Trophoblast cell (in vitro differentiated cells and primary cell): ENCODE measurements at regions not wholly inside any gene's neighbourhood (a gene's known extent, or its start where the extent isn't known, plus 50 kb on each side); places are given as distances from the start of the nearest gene placed in this dataset.
"Not testable (repeated sequence)": the region's sequence is repeated elsewhere in the genome, so short reads cannot be mapped to it uniquely, and the experiment has no call there.

Experiments
- DNase-seq, 2 donors: peaks; one replicate each; pipeline ENCODE4 v3.0.0-alpha.2; 2016
- H2AFZ ChIP-seq: 2 replicates; pipeline ENCODE4 v1.6.1; 2013; ENCODE audit warnings: low read length, moderate library complexity, mild to moderate bottlenecking; ENCODE audit not compliant: insufficient read depth, poor library complexity
- H2AK5ac ChIP-seq: 2 replicates; pipeline ENCODE4 v1.6.1; 2013; ENCODE audit warnings: mild to moderate bottlenecking, low read length
- H2BK120ac ChIP-seq: 2 replicates; pipeline ENCODE4 v1.6.1; 2013; ENCODE audit warnings: low read length, mild to moderate bottlenecking, moderate library complexity; ENCODE audit not compliant: insufficient read depth, poor library complexity
- H2BK12ac ChIP-seq: 2 replicates; pipeline ENCODE4 v1.6.1; 2013; ENCODE audit warnings: mild to moderate bottlenecking, low read length, moderate library complexity
- H2BK5ac ChIP-seq: 2 replicates; pipeline ENCODE4 v1.6.1; 2013; ENCODE audit warnings: low read length, low read depth, moderate library complexity, mild to moderate bottlenecking; ENCODE audit not compliant: poor library complexity
- H3K14ac ChIP-seq: 2 replicates; pipeline ENCODE4 v1.6.1; 2013; ENCODE audit warnings: mild to moderate bottlenecking, low read length
- H3K18ac ChIP-seq: 2 replicates; pipeline ENCODE4 v1.6.1; 2013; ENCODE audit warnings: mild to moderate bottlenecking, low read length
- H3K23ac ChIP-seq: 2 replicates; pipeline ENCODE4 v1.6.1; 2013; ENCODE audit warnings: low read length
- H3K27ac ChIP-seq: 2 replicates; pipeline ENCODE4 v1.5.1; 2013; ENCODE audit warnings: low read depth, mild to moderate bottlenecking, inconsistent platforms, low read length, moderate library complexity
- H3K27me3 ChIP-seq: 2 replicates; pipeline ENCODE4 v1.6.1; 2013; ENCODE audit warnings: inconsistent platforms, mild to moderate bottlenecking, low read length, moderate library complexity; ENCODE audit not compliant: insufficient read depth
- H3K36me3 ChIP-seq, 2 experiments: 1 replicate in 1 of 2; 2 replicates in 1 of 2; pipeline ENCODE4 v1.6.1; 2013; ENCODE audit warnings: low read length in 2 of 2, mild to moderate bottlenecking in 2 of 2, moderate library complexity in 1 of 2; ENCODE audit not compliant: insufficient read depth in 2 of 2, control insufficient read depth in 1 of 2
- H3K4ac ChIP-seq: 2 replicates; pipeline ENCODE4 v1.6.1; 2013; ENCODE audit warnings: low read depth, mild to moderate bottlenecking, low read length, moderate library complexity
- H3K4me1 ChIP-seq, 2 experiments: 1 replicate in 1 of 2; 2 replicates in 1 of 2; pipeline ENCODE4 v1.6.1; 2013; ENCODE audit warnings: low read length in 2 of 2, mild to moderate bottlenecking in 2 of 2, moderate library complexity in 1 of 2; ENCODE audit not compliant: insufficient read depth in 2 of 2, control insufficient read depth in 1 of 2
- H3K4me2 ChIP-seq: 2 replicates; pipeline ENCODE4 v1.6.1; 2013; ENCODE audit warnings: inconsistent platforms, mild to moderate bottlenecking, low read length, moderate library complexity
- H3K4me3 ChIP-seq: 2 replicates; pipeline ENCODE4 v1.5.1; 2013; ENCODE audit warnings: mild to moderate bottlenecking, low read depth, low read length, inconsistent platforms
- H3K79me1 ChIP-seq: one replicate; pipeline ENCODE4 v1.6.1; 2013; ENCODE audit warnings: low read length
- H3K79me2 ChIP-seq: 2 replicates; pipeline ENCODE4 v1.6.1; 2013; ENCODE audit warnings: low read length, mild to moderate bottlenecking; ENCODE audit not compliant: control insufficient read depth, insufficient read depth, poor library complexity
- H3K9ac ChIP-seq: 2 replicates; pipeline ENCODE4 v1.6.1; 2013; ENCODE audit warnings: mild to moderate bottlenecking, low read length
- H3K9me3 ChIP-seq: 2 replicates; pipeline ENCODE4 v1.6.1; 2013; ENCODE audit warnings: low read depth, mild to moderate bottlenecking, control low read depth, inconsistent platforms, low read length; ENCODE audit not compliant: insufficient read depth
- H4K12ac ChIP-seq: 2 replicates; pipeline ENCODE4 v1.6.1; 2013; ENCODE audit warnings: low read depth, mild to moderate bottlenecking, low read length, moderate library complexity
- H4K8ac ChIP-seq: 2 replicates; pipeline ENCODE4 v1.6.1; 2013; ENCODE audit warnings: low read depth, mild to moderate bottlenecking, low read length, moderate library complexity
- H4K91ac ChIP-seq: one replicate; pipeline ENCODE4 v1.6.1; 2013; ENCODE audit warnings: low read depth, mild to moderate bottlenecking, low read length, moderate library complexity
- WGBS: extraction: QIAGEN DNeasy Blood & Tissue Kit; methylation state at CpG from one replicate; pipeline ENCODE4 v1.1.7; 2013; ENCODE audit warnings: missing lambda C conversion rate; ENCODE audit not compliant: insufficient read length, insufficient coverage; ENCODE audit errors: extremely low coverage; 5-methylcytosine and 5-hydroxymethylcytosine counted together

DNA sequence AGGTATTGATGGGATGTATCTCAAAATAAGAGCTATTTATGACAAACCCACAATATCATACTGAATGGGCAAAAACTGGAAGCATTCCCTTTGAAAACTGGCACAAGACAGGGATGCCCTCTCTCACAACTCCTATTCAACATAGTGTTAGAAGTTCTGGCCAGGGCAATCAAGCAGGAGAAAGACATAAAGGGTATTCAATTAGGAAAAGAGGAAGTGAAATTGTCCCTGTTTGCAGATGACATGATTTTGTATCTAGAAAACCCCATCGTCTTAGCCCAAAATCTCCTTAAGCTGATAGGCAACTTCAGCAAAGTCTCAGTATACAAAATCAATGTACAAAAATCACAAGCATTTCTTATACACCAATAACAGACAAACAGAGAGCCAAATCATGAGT, 106.5 kb downstream of the RTL3 start:
- not testable (repeated sequence) for H3K23ac ChIP-seq, H3K4me3 ChIP-seq, H4K8ac ChIP-seq, H2AK5ac ChIP-seq, H4K91ac ChIP-seq, H3K36me3 ChIP-seq, H3K27ac ChIP-seq, H3K79me1 ChIP-seq, H3K9ac ChIP-seq, H2BK12ac ChIP-seq, H3K4me1 ChIP-seq, H3K4me2 ChIP-seq, H3K9me3 ChIP-seq, H3K18ac ChIP-seq, H3K4ac ChIP-seq, H3K14ac ChIP-seq, H2AFZ ChIP-seq, H3K79me2 ChIP-seq, DNase-seq, H4K12ac ChIP-seq, H2BK5ac ChIP-seq, H3K27me3 ChIP-seq, H2BK120ac ChIP-seq
- no CpG with 5 or more reads among the region's 1 CpG for WGBS

DNA sequence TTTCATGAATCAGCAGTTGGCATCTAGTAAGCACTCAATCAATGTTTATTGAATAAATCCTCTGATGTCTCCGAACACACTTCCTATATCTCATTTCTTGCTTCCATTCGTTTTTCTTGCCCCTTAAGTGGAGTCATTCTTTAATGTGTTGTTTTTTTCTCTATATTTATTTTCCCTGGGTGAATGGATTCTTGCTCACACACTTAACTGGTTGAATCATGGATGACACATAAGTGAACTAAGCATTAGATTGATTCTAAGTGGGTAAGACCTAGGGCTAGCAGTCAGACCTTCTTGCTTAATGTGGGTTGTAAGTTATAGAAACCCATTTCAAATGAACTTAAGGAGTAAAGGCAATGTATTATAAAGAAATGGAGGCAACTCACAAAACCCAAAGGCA, 111.1 kb downstream of the RTL3 start:
- WGBS, result no CpG with 5 or more reads among the region's 2 CpGs
- Histone ChIP-seq H4K8ac (no peak overlapping the region), H2BK120ac (no peak overlapping the region), H3K79me2 (no peaks in the 10 kb centered on the region), H3K36me3 (no peaks in the 10 kb centered on the region), H3K4me1 (no peaks in the 10 kb centered on the region), H3K18ac (no peak overlapping the region), H3K9me3 (no peaks in the 10 kb centered on the region), H3K4me3 (no peak overlapping the region), H2BK12ac (no peak overlapping the region), H2AFZ (no peak overlapping the region), H3K27me3 (no peaks in the 10 kb centered on the region), H3K4me2 (no peak overlapping the region), H3K14ac (no peak overlapping the region), H3K9ac (no peak overlapping the region), H3K27ac (no peak overlapping the region), H2BK5ac (no peak overlapping the region), H4K12ac (no peak overlapping the region), H3K23ac (no peak overlapping the region), H3K79me1 (no peaks in the 10 kb centered on the region), H4K91ac (no peak overlapping the region), H3K4ac (no peak overlapping the region), H2AK5ac (no peak overlapping the region)
- DNase-seq, result no peak

DNA sequence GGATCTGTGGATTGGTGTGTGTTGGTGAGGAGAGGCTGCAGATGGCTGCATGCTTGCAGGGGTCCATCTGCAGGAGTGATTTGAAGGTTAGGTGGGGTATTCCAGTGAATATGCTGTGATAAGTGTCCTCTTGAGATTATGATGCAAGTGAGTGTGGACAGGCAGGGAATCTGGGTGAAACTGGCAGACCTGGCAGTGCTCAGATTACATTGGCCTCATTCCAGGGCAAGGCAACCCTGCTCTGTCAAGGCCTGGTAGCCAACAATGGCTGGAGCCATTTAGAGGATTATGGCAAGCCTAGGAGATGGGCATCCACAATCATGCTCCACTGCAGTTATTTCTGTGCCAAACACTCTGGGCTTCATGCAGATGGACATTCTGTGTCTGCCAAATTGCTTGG, 113.9 kb downstream of the RTL3 start:
- H4K8ac ChIP-seq, result no peak overlapping the region
- H4K91ac ChIP-seq, result no peak overlapping the region
- H3K4me3 ChIP-seq, result no peak overlapping the region
- H3K9ac ChIP-seq, result no peak overlapping the region
- no peak overlapping the region for H3K27ac ChIP-seq
- H3K14ac ChIP-seq, result no peak overlapping the region
- no peak overlapping the region for H2AFZ ChIP-seq
- no peak overlapping the region for H4K12ac ChIP-seq
- H3K79me1 ChIP-seq, result no peaks in the 10 kb centered on the region
- H3K4me1 ChIP-seq, result no peaks in the 10 kb centered on the region
- no peak overlapping the region for H2AK5ac ChIP-seq
- H2BK120ac ChIP-seq, result no peak overlapping the region
- no peak overlapping the region for H3K23ac ChIP-seq
- H2BK12ac ChIP-seq, result no peak overlapping the region
- no peaks in the 10 kb centered on the region for H3K9me3 ChIP-seq
- H3K4me2 ChIP-seq, result no peak overlapping the region
- no peak for DNase-seq
- H3K79me2 ChIP-seq, result no peaks in the 10 kb centered on the region
- H3K36me3 ChIP-seq, result no peaks in the 10 kb centered on the region
- no peak overlapping the region for H3K4ac ChIP-seq
- H2BK5ac ChIP-seq, result no peak overlapping the region
- H3K27me3 ChIP-seq, result no peaks in the 10 kb centered on the region
- H3K18ac ChIP-seq, result no peak overlapping the region

DNA sequence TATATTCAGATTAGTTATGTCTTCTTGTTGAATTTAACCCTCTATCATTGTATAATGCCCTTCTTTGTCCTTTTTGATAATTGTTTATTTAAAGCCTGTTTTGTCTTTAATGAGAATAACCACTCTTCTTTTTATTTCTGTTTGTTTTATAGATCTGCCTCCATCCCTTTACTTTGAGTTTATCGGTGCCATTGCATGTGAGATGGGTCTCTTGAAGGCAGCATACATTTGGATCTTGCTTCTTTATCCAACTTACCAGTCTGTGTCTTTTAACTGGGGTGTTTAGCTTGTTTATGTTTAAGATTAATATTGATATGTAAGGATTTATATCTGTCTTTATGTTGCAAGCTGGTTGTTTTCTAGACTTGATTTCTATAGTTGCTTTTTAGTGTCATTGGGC, 115.8 kb downstream of the RTL3 start:
- Histone ChIP-seq H2BK120ac (no peak overlapping the region), H3K4me1 (no peaks in the 10 kb centered on the region), H3K4me2 (no peak overlapping the region), H3K27me3 (no peaks in the 10 kb centered on the region), H4K8ac (no peak overlapping the region), H3K9ac (no peak overlapping the region), H3K18ac (no peak overlapping the region), H4K12ac (no peak overlapping the region), H3K14ac (no peak overlapping the region), H3K4me3 (no peak overlapping the region), H3K23ac (no peak overlapping the region), H3K79me2 (no peaks in the 10 kb centered on the region), H3K4ac (no peak overlapping the region), H3K36me3 (no peaks in the 10 kb centered on the region), H3K9me3 (no peaks in the 10 kb centered on the region), H3K27ac (no peak overlapping the region), H2BK12ac (no peak overlapping the region), H2AK5ac (no peak overlapping the region), H4K91ac (no peak overlapping the region), H3K79me1 (no peaks in the 10 kb centered on the region), H2AFZ (no peak overlapping the region), H2BK5ac (no peak overlapping the region)
- DNase-seq, result no peak
- WGBS, result no CpG with 5 or more reads among the region's 1 CpG

DNA sequence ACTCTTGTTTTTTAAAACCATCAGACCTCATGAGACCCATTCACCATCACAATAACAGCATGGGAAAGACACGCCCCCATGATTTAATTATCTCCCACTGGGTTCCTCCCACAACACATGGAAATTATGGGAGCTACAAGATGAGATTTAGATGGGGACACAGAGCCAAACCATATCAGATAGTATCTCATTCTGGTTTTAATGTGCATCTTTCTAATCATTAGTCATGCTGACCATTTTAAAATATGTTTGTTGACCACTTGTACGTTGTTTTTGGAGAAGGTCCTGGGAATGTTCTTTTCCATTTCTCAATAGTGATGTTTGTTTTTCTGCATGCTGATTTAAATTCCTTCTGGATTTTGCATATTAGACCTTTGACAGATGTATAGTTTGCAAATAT, 119.0 kb downstream of the RTL3 start:
- no peak overlapping the region for H3K18ac ChIP-seq
- H2BK12ac ChIP-seq, result no peak overlapping the region
- no peak overlapping the region for H3K4me3 ChIP-seq
- no peak for DNase-seq
- H3K4me2 ChIP-seq, result no peak overlapping the region
- no peak overlapping the region for H2BK120ac ChIP-seq
- H3K9ac ChIP-seq, result no peak overlapping the region
- no peak overlapping the region for H3K4ac ChIP-seq
- no peak overlapping the region for H4K12ac ChIP-seq
- no peak overlapping the region for H2AFZ ChIP-seq
- H3K14ac ChIP-seq, result no peak overlapping the region
- no peaks in the 10 kb centered on the region for H3K4me1 ChIP-seq
- H3K9me3 ChIP-seq, result no peaks in the 10 kb centered on the region
- no peak overlapping the region for H3K23ac ChIP-seq
- H3K36me3 ChIP-seq, result no peaks in the 10 kb centered on the region
- H2BK5ac ChIP-seq, result no peak overlapping the region
- H4K8ac ChIP-seq, result no peak overlapping the region
- no peak overlapping the region for H3K27ac ChIP-seq
- no peaks in the 10 kb centered on the region for H3K79me1 ChIP-seq
- no peaks in the 10 kb centered on the region for H3K79me2 ChIP-seq
- H2AK5ac ChIP-seq, result no peak overlapping the region
- WGBS, result no CpG with 5 or more reads among the region's 2 CpGs
- no peak overlapping the region for H4K91ac ChIP-seq
- H3K27me3 ChIP-seq, result no peaks in the 10 kb centered on the region
